ENCODE measurements at regions not wholly inside any gene's neighbourhood (a gene's known extent, or its start where the extent isn't known, plus 50 kb on each side); places are given as distances from the start of the nearest gene placed in this dataset.

- TF ChIP-seq, protein P1, sequence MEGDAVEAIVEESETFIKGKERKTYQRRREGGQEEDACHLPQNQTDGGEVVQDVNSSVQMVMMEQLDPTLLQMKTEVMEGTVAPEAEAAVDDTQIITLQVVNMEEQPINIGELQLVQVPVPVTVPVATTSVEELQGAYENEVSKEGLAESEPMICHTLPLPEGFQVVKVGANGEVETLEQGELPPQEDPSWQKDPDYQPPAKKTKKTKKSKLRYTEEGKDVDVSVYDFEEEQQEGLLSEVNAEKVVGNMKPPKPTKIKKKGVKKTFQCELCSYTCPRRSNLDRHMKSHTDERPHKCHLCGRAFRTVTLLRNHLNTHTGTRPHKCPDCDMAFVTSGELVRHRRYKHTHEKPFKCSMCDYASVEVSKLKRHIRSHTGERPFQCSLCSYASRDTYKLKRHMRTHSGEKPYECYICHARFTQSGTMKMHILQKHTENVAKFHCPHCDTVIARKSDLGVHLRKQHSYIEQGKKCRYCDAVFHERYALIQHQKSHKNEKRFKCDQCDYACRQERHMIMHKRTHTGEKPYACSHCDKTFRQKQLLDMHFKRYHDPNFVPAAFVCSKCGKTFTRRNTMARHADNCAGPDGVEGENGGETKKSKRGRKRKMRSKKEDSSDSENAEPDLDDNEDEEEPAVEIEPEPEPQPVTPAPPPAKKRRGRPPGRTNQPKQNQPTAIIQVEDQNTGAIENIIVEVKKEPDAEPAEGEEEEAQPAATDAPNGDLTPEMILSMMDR (IDR thresholded peaks at IDR 0.05), result no peak
- no peak for DNase-seq
- intact Hi-C loops (cut with DNase I), result no loop called here
- no peaks in the 10 kb centered on the region for H3K4me1 ChIP-seq
- H3K9me3 ChIP-seq, result no peaks in the 10 kb centered on the region
- H3K4me3 ChIP-seq, result no peak overlapping the region
- H3K27me3 ChIP-seq, result no peaks in the 10 kb centered on the region
- no peak for ATAC-seq
- no peak overlapping the region for H3K27ac ChIP-seq
- no peaks in the 10 kb centered on the region for H3K36me3 ChIP-seq
Observed at GRCh38 chr18:21928925-21929324, 188.3 kb downstream of the MIB1 start.

DNA sequence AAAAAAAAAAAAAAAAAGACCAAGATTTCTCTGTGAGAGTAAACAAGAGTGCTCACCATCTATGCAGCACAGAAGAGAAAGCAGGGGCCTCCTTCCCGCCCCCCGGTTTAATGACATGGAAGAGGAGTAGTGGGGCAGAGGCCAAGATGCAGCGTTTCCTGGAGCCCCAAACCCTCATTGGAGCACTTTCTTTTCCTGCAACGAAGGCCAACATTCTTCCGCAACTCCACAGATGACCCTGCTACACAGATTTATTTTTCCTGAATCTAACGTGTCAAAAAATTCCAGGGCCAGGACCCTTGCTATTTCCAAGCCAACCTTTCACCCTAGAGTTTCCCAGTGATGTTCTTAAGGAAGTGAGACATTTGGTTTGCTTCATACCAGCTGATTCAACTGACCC, 189.6 kb downstream of the MIB1 start:
- TF ChIP-seq, protein P1 (IDR thresholded peaks at IDR 0.05), result no peak
- no peak for ATAC-seq
- intact Hi-C loops (cut with DNase I), result no loop called here

DNA sequence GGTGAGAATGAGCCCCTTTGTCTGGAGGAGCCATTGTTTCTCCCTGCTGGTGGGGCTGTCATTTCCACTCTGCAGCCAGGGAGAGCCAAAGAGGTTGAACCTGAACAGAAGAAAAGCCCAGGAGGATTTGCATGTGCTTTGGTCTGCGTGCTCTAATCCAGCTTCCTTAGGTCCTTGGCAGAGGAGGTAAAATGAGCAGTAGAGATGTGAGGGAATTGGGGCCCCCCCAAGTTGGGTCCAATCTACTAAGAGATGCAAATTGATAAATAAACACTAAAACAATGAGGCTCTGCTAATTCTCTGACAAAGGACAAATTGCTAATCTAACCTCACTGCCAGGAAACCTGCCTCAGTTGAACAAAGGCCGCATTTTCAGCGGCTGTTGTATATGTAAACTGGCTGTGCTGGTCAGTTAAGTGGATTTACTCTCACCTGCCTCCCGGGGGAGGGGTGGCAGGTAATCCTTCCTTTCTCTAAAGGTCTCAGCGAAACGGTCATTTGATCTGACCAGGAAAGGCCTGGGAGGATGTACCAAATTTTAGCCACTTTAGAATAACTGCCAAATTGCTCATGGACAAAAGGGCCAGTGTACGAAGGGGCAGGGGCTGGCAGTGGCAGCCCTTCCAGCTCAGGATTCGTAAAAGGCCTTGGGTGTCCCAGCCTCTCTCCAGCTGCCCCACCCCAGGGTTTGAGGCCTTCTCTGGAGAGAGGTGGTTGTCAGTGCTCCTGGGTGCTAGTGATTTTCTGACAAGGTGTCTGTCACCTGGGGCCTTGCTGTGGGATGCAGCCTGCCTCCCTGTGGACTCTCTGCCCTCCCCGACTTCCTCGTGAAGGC, 193.6 kb downstream of the MIB1 start:
- ATAC-seq, result no peak
- Histone ChIP-seq H3K27me3 (no peaks in the 10 kb centered on the region), H3K4me3 (no peak overlapping the region), H3K27ac (no peak overlapping the region), H3K4me1 (no peaks in the 10 kb centered on the region), H3K9me3 (no peaks in the 10 kb centered on the region), H3K36me3 (no peaks in the 10 kb centered on the region)
- DNase-seq, result no peak
- intact Hi-C loops (cut with DNase I), result no loop called here
- TF ChIP-seq, protein P1 (IDR thresholded peaks at IDR 0.05), result no peak

More for the DNA sequence above, 189.6 kb downstream of the MIB1 start:
- no peak for DNase-seq
- H3K4me3 ChIP-seq, result no peak overlapping the region
- no peak overlapping the region for H3K27ac ChIP-seq
- H3K9me3 ChIP-seq, result no peaks in the 10 kb centered on the region
- no peaks in the 10 kb centered on the region for H3K27me3 ChIP-seq
- H3K4me1 ChIP-seq, result no peaks in the 10 kb centered on the region
- H3K36me3 ChIP-seq, result no peaks in the 10 kb centered on the region

GRCh38 chr18:21934766-21935015, 194.1 kb downstream of the MIB1 start:
- no peaks in the 10 kb centered on the region for H3K27me3 ChIP-seq
- no peak for ATAC-seq
- intact Hi-C loops (cut with DNase I), result no loop called here
- H3K4me3 ChIP-seq, result no peak overlapping the region
- TF ChIP-seq, protein P1 (IDR thresholded peaks at IDR 0.05), result no peak
- H3K36me3 ChIP-seq, result no peaks in the 10 kb centered on the region
- no peaks in the 10 kb centered on the region for H3K9me3 ChIP-seq
- no peak for DNase-seq
- H3K27ac ChIP-seq, result no peak overlapping the region
- no peaks in the 10 kb centered on the region for H3K4me1 ChIP-seq

DNA sequence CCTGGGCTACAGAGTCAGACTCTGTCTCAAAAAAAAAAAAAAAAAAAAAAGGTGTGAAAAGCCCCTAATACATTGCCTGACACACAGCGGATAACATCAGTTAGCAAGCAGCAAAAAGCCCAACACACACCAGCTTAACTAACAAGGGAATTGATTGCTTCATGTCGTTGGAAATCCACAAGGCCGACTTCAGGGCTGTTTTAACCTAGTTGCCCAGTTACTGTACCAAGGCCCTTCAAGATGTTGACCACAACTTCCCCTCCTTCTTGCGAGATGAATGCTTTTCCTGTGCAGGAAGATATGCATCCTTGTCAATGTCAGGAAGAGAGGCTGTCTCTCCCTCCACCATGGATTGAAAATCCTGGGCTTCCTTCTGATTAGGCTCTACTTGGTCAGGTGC, 202.9 kb downstream of the MIB1 start:
- Histone ChIP-seq H3K27me3 (no peaks in the 10 kb centered on the region), H3K4me3 (no peak overlapping the region), H3K36me3 (no peaks in the 10 kb centered on the region), H3K9me3 (no peaks in the 10 kb centered on the region), H3K27ac (no peak overlapping the region), H3K4me1 (no peaks in the 10 kb centered on the region)
- intact Hi-C loops (cut with DNase I), result no loop called here
- no peak for DNase-seq
- ATAC-seq, result no peak
- TF ChIP-seq, protein P1 (IDR thresholded peaks at IDR 0.05), result no peak

Measured in left lung (tissue), 4 donors.